Astrocyte of the spinal cord (primary cell): ENCODE measurements at regions not wholly inside any gene's neighbourhood (a gene's known extent, or its start where the extent isn't known, plus 50 kb on each side); places are given as distances from the start of the nearest gene placed in this dataset.

ENCODE experiments used
- DNase-seq: peaks from one replicate; pipeline ENCODE4 v3.0.0; 2011; ENCODE audit warnings: low read depth, low spot score
- H3K4me3 ChIP-seq: 2 replicates; pipeline ENCODE4 v1.5.1; 2011; ENCODE audit warnings: low read depth, mild to moderate bottlenecking, low read length, moderate library complexity
- in situ Hi-C: cut with HindIII; loops from 2 replicates; pipeline ENCODE4 v1.10.0; 2017; ENCODE audit warnings: low sequenced_read_pairs
- TF ChIP-seq, protein P1 (sequence below): IDR thresholded peaks from 2 replicates; pipeline ENCODE4 v1.5.1; 2012; ENCODE audit warnings: low read depth, mild to moderate bottlenecking, low read length, inconsistent platforms

DNA sequence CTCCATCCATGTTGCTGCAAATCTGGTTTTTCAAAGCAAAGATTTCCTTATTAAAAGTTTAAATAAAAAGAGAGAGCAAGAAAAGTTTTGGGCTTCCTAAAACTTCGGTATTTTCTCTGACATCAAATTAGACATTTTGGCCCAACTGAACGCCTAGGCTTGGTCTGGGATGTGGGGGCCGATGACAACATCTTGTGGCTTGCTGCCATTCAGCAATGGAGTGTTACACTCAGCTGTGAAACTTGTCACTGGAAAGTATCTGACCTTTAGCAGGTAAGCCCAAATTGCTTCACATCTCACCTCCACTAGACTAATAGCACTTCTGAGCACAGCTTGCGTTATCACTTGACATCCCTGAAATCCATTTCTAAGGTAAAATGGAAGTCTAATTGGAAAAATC, 320.6 kb downstream of the GATA3 start:
- in situ Hi-C loops, result no loop called here
- DNase-seq, result no peak
- no peak overlapping the region for H3K4me3 ChIP-seq
- TF ChIP-seq, protein P1, sequence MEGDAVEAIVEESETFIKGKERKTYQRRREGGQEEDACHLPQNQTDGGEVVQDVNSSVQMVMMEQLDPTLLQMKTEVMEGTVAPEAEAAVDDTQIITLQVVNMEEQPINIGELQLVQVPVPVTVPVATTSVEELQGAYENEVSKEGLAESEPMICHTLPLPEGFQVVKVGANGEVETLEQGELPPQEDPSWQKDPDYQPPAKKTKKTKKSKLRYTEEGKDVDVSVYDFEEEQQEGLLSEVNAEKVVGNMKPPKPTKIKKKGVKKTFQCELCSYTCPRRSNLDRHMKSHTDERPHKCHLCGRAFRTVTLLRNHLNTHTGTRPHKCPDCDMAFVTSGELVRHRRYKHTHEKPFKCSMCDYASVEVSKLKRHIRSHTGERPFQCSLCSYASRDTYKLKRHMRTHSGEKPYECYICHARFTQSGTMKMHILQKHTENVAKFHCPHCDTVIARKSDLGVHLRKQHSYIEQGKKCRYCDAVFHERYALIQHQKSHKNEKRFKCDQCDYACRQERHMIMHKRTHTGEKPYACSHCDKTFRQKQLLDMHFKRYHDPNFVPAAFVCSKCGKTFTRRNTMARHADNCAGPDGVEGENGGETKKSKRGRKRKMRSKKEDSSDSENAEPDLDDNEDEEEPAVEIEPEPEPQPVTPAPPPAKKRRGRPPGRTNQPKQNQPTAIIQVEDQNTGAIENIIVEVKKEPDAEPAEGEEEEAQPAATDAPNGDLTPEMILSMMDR, result no peak

DNA sequence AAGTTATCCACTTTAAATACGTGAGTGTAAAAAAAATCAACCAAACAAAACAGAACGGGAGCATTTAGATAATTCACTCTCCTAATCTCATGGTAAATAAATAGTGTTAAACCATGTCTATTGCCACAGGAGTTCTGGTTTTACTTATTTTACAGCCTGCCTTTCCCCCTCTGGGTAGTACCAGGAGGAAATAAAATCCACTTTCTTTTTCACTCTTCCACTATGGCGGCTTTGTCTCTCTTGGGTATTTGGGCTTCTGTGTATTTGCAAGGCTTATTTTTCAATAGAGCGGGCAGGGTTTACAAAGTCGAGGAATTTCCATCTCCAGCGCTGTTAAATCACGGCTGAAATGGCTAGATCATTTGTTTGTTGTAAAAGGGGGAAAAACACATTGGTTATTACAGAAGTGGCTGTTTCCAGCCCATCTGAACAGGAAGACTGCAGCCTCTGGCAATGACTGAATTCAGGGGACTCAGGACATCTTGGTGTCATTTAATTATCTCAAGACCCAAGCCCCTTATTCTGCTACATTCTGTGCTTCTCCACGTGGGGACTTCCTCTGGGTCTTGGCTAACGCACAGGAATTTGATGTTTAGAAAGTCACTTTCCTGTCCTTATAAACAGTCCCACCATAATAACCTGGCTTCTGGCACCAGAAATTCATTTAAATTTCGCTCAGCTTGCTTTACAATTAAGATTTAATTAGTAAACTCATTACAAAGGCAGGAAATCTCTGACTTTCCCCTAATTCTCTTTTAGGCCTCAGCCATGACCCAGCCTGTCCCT, 323.9 kb downstream of the GATA3 start:
- in situ Hi-C loops, result no loop called here
- no peak for DNase-seq
- H3K4me3 ChIP-seq, result no peak overlapping the region
- TF ChIP-seq, protein P1, result no peak

DNA sequence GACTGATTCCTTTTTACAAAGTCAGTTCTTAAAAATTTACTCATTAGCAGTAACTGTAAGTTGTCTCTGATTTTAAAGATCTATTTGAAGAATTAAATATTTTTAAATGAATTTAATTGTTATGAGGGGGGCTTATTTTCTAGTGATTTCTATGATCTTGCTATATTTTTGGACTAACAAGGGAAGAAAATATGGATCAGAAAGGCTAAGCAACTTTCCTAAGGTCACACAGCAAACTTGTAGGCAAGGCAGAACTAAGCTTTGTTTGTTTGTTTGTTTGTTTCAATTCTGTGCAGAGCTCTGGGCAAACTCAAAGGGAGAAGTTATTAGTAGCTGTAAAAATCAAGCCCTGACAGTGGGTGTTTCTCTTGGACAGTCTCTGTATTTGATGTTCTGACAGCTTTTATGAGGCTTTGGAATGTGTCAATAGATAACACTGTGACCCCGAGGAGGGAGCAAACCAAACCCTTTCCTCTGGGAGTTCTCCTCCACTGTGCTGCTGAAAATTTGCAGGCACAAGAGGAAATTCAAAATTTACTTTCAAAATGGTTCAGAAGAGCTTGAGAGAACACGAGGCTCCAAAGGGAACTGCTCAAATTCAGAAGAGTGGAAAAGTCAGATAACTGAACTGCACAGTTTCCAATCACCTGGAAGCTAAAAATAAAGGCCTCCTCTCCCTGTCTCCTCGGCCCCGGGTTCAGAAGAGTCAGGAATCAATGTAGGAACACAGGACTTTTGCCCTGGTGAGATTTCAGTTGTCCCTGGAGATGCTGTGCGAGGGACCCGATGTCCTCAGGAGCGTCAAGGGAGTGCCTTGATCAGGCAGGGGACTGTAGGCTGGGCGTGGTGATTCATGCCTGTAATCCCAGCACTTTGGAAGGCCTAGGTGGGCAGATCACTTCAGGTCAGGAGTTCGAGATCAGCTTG, 325.7 kb downstream of the GATA3 start:
- no peak overlapping the region for H3K4me3 ChIP-seq
- no peak for DNase-seq
- TF ChIP-seq, protein P1, result no peak
- in situ Hi-C loops, result no loop called here

DNA sequence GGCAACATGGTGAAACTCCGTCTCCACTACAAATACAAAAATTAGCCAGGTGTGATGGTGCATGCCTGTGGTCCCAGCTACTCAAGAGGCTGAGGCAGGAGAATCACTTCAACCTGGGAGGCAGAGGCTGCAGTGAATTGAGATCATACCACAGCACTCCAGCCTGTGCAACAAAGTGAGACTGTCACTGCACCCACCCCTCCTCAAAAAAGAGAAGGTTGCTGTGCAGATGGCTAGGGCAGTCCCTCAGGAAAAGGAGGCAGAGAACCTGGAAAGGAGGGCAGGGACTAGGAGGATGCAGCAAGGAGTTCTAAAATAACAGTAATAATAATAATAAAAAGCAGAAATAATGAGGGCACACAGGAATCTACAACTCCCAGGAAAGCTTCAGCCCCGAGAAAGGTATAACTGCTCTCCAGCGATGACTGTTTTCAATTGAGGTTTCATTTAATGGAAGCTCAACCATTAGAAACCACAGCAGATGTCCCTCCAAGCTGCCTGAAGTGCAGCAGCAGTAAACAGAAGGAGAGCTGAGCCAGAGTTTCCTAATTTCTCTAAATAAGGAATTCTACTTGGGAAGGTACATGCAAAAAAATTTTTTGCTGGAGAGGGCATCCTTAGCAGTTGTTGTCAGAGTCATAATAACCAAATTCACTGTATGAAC, 326.5 kb downstream of the GATA3 start:
- in situ Hi-C loops, result no loop called here
- TF ChIP-seq, protein P1, result no peak
- no peak for DNase-seq
- no peak overlapping the region for H3K4me3 ChIP-seq

DNA sequence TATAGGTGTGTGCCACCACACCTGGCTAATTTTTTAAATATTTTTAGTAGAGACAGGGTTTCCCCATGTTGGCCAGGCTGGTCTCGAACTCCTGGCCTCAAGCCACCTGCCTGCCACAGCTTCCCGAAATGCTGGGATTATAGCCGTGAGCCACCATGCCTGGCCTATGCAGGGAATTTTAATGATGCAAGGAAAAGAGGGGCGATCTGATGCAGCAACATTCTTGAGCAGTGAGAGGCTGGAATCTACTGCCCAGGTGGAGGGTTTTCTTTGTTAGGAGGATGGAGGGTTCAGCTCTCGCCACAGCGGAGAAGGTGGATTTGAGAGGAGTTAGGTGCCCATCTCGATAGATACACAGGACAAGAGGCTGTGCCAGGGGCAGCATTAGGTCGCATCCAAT, 332.3 kb downstream of the GATA3 start:
- H3K4me3 ChIP-seq, result no peak overlapping the region
- TF ChIP-seq, protein P1, result no peak
- in situ Hi-C loops, result no loop called here
- DNase-seq, result no peak

DNA sequence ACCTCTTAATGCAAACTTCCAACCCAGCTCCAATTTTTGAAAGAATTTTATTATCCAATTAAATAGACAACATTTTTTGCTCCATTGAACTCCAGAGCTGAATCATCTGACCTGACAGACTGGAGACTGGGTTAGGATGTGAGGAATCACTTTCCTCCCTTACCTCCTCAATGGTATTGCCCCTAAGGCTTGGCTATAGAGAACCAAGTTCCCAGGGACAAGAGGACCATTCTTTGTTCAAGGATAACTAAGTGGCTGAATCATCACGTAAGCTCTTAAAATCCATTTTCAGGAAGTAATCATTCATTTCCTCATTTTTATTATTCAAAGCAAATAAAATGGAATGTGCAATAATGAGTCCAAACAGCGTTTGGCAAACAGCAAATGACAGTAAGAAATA, 335.1 kb downstream of the GATA3 start:
- H3K4me3 ChIP-seq, result no peak overlapping the region
- in situ Hi-C loops, result no loop called here
- TF ChIP-seq, protein P1, result no peak
- no peak for DNase-seq
